K562 (cell line): ENCODE measurements at regions not wholly inside any gene's neighbourhood (a gene's known extent, or its start where the extent isn't known, plus 50 kb on each side); places are given as distances from the start of the nearest gene placed in this dataset.

Experiments
- ATAC-seq: fragments of 200-7000 bp; cut with Tn5 transposase; 3 replicates; pipeline ENCODE4 v1.9.1; 2020; ENCODE audit warnings: moderate library complexity
- BruUV-seq: library from RNA; stranded (reverse); fragments of 400-500 nt; replicated peaks from 2 replicates; lab custom pipeline; 2021; lab: Mats Ljungman, UMichigan
- CTCF ChIA-PET: fragments of 300-600 bp; formaldehyde crosslinking; extraction: SDS; loops from one replicate; lab custom pipeline; 2021; ENCODE audit warnings: low intra/inter-chr PET ratio; lab: Yijun Ruan, JAX
- POLR2A ChIA-PET: fragments of 300-600, 350-650 bp; sonication (Branson Sonifier 250); formaldehyde crosslinking; extraction: SDS; loops from one replicate; lab custom pipeline; 2021; ENCODE audit warnings: antibody characterized with exemption, inconsistent platforms; lab: Yijun Ruan, JAX
- DNase-seq, 4 experiments: peaks; one replicate each; pipeline versions ENCODE4 v3.0.0 to v3.0.0-alpha.2; 2011 to 2018; ENCODE audit warnings: low spot score in 3 of 4, mixed read lengths in 3 of 4; ENCODE audit errors: extremely low read depth in 1 of 4
- FAIRE-seq: peaks from 2 replicates; lab custom pipeline; 2011; peaks lifted over from hg19 to GRCh38; lab: Jason Lieb, UNC
- H2AFZ ChIP-seq: 2 replicates; pipeline ENCODE4 v1.6.0; 2011; ENCODE audit warnings: low read depth, low read length, control low read depth, inconsistent platforms
- H3K27ac ChIP-seq: fragments of 200-600 bp; 3 replicates; pipeline ENCODE4 v1.8.0; 2011; ENCODE audit warnings: low read depth, mild to moderate bottlenecking, control low read depth, inconsistent platforms, low read length, moderate library complexity, mixed read lengths; ENCODE audit errors: extremely low read depth
- H3K27me3 ChIP-seq, 2 experiments: fragments of 300-600 bp in 1 of 2; 2 replicates in 1 of 2; 3 replicates in 1 of 2; pipeline versions ENCODE4 v1.6.0 to v1.8.0; 2011; ENCODE audit warnings: inconsistent platforms in 2 of 2, low read length in 2 of 2, mild to moderate bottlenecking in 1 of 2, mixed read lengths in 1 of 2, moderate library complexity in 1 of 2; ENCODE audit not compliant: control insufficient read depth in 2 of 2, insufficient read depth in 2 of 2
- H3K36me3 ChIP-seq: fragments of 300-600 bp; 3 replicates; pipeline ENCODE4 v1.8.0; 2011; ENCODE audit warnings: mild to moderate bottlenecking, low read length, inconsistent platforms; ENCODE audit not compliant: control insufficient read depth, insufficient read depth
- H3K4me1 ChIP-seq, 2 experiments: fragments of 200-600 bp in 1 of 2; replicated peaks in 1 of 2; 2 replicates in 1 of 2; 3 replicates in 1 of 2; pipeline versions ENCODE4 v1.5.1 to v1.8.0; 2011; ENCODE audit warnings: inconsistent platforms in 2 of 2, low read length in 2 of 2, mild to moderate bottlenecking in 1 of 2, mixed read lengths in 1 of 2, moderate library complexity in 1 of 2; ENCODE audit not compliant: control insufficient read depth in 2 of 2, insufficient read depth in 2 of 2
- H3K4me2 ChIP-seq: 2 replicates; pipeline ENCODE4 v1.6.1; 2011; ENCODE audit warnings: low read length, control low read depth, inconsistent platforms, mixed read lengths; ENCODE audit not compliant: insufficient read depth
- H3K4me3 ChIP-seq: fragments of 200-600 bp; sonication (generic), shearing (Covaris generic); 2 replicates; pipeline ENCODE4 v1.5.1; 2016; ENCODE audit warnings: control low read depth, inconsistent platforms
- H3K79me2 ChIP-seq: fragments of 200-600 bp; 3 replicates; pipeline ENCODE4 v1.8.0; 2011; ENCODE audit warnings: low read length, inconsistent platforms; ENCODE audit not compliant: control insufficient read depth, insufficient read depth
- H3K9ac ChIP-seq, 2 experiments: 2 replicates each; pipeline versions ENCODE4 v1.6.0 to v1.6.1; 2011; ENCODE audit warnings: low read depth in 2 of 2, low read length in 2 of 2, control low read depth in 1 of 2, inconsistent platforms in 1 of 2, mild to moderate bottlenecking in 1 of 2, mixed read lengths in 1 of 2; ENCODE audit not compliant: insufficient read depth in 1 of 2
- H3K9me1 ChIP-seq: one replicate; pipeline ENCODE4 v1.6.0; 2011; ENCODE audit warnings: inconsistent platforms, mild to moderate bottlenecking, low read length, moderate library complexity; ENCODE audit not compliant: control insufficient read depth, insufficient read depth
- H3K9me3 ChIP-seq: replicated peaks from 2 replicates; pipeline ENCODE4 v1.5.1; 2011; ENCODE audit warnings: low read depth, low read length, inconsistent platforms; ENCODE audit not compliant: control insufficient read depth, insufficient read depth
- H4K20me1 ChIP-seq: replicated peaks from 2 replicates; pipeline ENCODE4 v1.6.1; 2011; ENCODE audit warnings: low read length, inconsistent platforms, mixed read lengths; ENCODE audit not compliant: control insufficient read depth, insufficient read depth
- BMI1 ChIP-seq: fragments of 150-350 bp; IDR thresholded peaks from 2 replicates; pipeline ENCODE4 v1.6.1; 2014; ENCODE audit warnings: low read length
- CGGBP1 ChIP-seq: fragments of 250-450 bp; sonication (Bioruptor Pico); IDR thresholded peaks from 2 replicates; pipeline ENCODE4 v1.9.0; 2021; ENCODE audit warnings: mild to moderate bottlenecking
- E4F1 ChIP-seq: fragments of 250-450 bp; sonication (Bioruptor Pico); IDR thresholded peaks from 2 replicates; pipeline ENCODE4 v1.5.0; 2021; ENCODE audit warnings: mild to moderate bottlenecking, borderline replicate concordance
- ETV5 ChIP-seq: sonication (generic); formaldehyde crosslinking; IDR thresholded peaks from 2 replicates; pipeline ENCODE4 v1.4.0; 2020; ENCODE audit warnings: low read depth, mild to moderate bottlenecking, missing genetic modification reagents
- FOXK2 ChIP-seq, 2 experiments: fragments of 450-650 bp; IDR thresholded peaks in 1 of 2; conservative IDR thresholded peaks in 1 of 2; 2 replicates each; pipeline ENCODE4 v1.6.1; 2016; ENCODE audit warnings: low read depth in 2 of 2, mild to moderate bottlenecking in 1 of 2
- PCBP1 ChIP-seq: fragments of 200-400 bp; formaldehyde crosslinking; IDR thresholded peaks from 2 replicates; pipeline ENCODE4 v1.6.1; 2018; ENCODE audit warnings: mild to moderate bottlenecking, low read depth, low read length; ENCODE audit not compliant: poor library complexity, severe bottlenecking
- PPARD ChIP-seq: fragments of 250-450 bp; sonication (Bioruptor Pico); IDR thresholded peaks from 2 replicates; pipeline ENCODE4 v1.8.0; 2022; ENCODE audit warnings: inconsistent platforms, mild to moderate bottlenecking, moderate library complexity
- RFX1 ChIP-seq: fragments of 450-650 bp; IDR thresholded peaks from 2 replicates; pipeline ENCODE4 v1.6.1; 2016; ENCODE audit warnings: mild to moderate bottlenecking, moderate library complexity
- ZFP91 ChIP-seq: sonication (generic); formaldehyde crosslinking; IDR thresholded peaks from 2 replicates; pipeline ENCODE4 v1.8.0; 2022; ENCODE audit warnings: mild to moderate bottlenecking, missing genetic modification reagents
- ZNF140 ChIP-seq: fragments of 250-450 bp; sonication (Bioruptor Pico); IDR thresholded peaks from 2 replicates; pipeline ENCODE4 v1.8.0; 2021; ENCODE audit warnings: moderate library complexity, mild to moderate bottlenecking, inconsistent platforms
- ZNF175 ChIP-seq: fragments of 200-800 bp; sonication (Bioruptor generic); IDR thresholded peaks from 2 replicates; pipeline ENCODE4 v1.6.1; 2016; ENCODE audit warnings: low read depth, mild to moderate bottlenecking, missing genetic modification characterization, missing compliant biosample characterization
- ZSCAN29 ChIP-seq: fragments of 450-650 bp; IDR thresholded peaks from 2 replicates; pipeline ENCODE4 v1.6.1; 2017
- WGBS: fragments of 100-300 bp; shearing (Covaris generic); methylation state at CpG from one replicate; pipeline ENCODE4 v1.1.6; 2016; ENCODE audit warnings: low coverage, mixed read lengths; ENCODE audit not compliant: insufficient coverage; ENCODE audit errors: missing lambda C conversion rate; 5-methylcytosine and 5-hydroxymethylcytosine counted together
- in situ Hi-C: fragments of 300-500 bp; cut with MboI; formaldehyde crosslinking; loops from 4 replicates; pipeline ENCODE4 v1.15.0; 2018; ENCODE audit warnings: inconsistent platforms, mixed read lengths
- intact Hi-C: fragments of 100-400 bp; cut with micrococcal nuclease; formaldehyde crosslinking; loops from 2 replicates; pipeline ENCODE4 v1.14.2; 2022

- Histone ChIP-seq H3K79me2 (no peaks in the 10 kb centered on the region), H4K20me1 (no peaks in the 10 kb centered on the region), H2AFZ (no peak overlapping the region), H3K27ac (no peak overlapping the region), H3K4me1 (no peaks in the 10 kb centered on the region), H3K9ac (no peak overlapping the region), H3K9me1 (no peaks in the 10 kb centered on the region), H3K4me2 (no peak overlapping the region), H3K4me3 (no peak overlapping the region), H3K36me3 (no peaks in the 10 kb centered on the region), H3K27me3 (no peaks in the 10 kb centered on the region), H3K9me3 (0 out of 2 replicates have a peak, but pooled peaks cover 2% of the 10 kb centered on the region)
- intact Hi-C loops = no loop called here
- BruUV-seq = no TSS peak
- ATAC-seq (no peak), DNase-seq (no peak), FAIRE-seq (no peak)
- in situ Hi-C loops = no loop called here
- CTCF ChIA-PET = interaction anchor here (0.7 kb wide), 1 partner anchor 1669 kb away, joined by 4 read pairs; no protein-coding TSS in a partner anchor
- WGBS = 0% methylated on average over 4 of the region's 4 CpGs
- POLR2A ChIA-PET = no interaction called here
- TF ChIP-seq CGGBP1 (CRISPR knock-in tag) (no peak), E4F1 (CRISPR knock-in tag) (no peak), PCBP1 (no peak), ZNF175 (no peak), FOXK2 (conservative IDR thresholded peaks at IDR 0.05 in 1 of 2, IDR thresholded peaks at IDR 0.05 in 1 of 2; ENCODE audit: low read depth in 2 of 2) (no peak), RFX1 (no peak), ETV5 (no peak), PPARD (CRISPR knock-in tag) (no peak), BMI1 (no peak), ZSCAN29 (no peak), ZFP91 (CRISPR knock-in tag) (no peak), ZNF140 (CRISPR knock-in tag) (no peak)
Observed at GRCh38 chr1:187985145-187985896, 1156.6 kb downstream of the PLA2G4A start.
